NB4 (cell line): ENCODE measurements at regions not wholly inside any gene's neighbourhood (a gene's known extent, or its start where the extent isn't known, plus 50 kb on each side); places are given as distances from the start of the nearest gene placed in this dataset.

Experiments used
- TF ChIP-seq, protein P1 (sequence below): IDR thresholded peaks from one replicate; pipeline ENCODE4 v1.5.1; 2012; ENCODE audit warnings: low read depth, low read length
- TF ChIP-seq, protein P2 (sequence below): IDR thresholded peaks from 2 replicates; pipeline ENCODE4 v1.6.1; 2011; ENCODE audit warnings: low read depth, low read length

DNA sequence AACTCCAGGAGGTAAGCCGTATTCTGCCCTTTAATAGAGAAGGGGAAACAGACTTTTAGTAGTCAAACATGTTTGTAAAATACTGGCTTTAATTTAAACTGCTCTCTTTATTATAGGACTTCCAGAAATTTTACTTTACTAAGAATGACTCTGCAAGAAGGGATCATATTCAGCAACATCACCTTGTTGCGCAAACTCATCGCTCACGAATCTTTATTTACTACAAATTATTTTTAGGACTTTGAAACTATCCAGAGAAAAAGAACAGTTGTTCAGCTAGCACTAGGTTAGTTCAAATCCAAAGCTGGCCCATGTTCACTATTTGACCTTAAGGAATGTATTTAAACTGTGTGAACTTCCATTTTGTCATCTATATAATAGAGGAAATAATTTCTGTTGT is 498.3 kb upstream of the TENM4 start:
- TF ChIP-seq, protein P1, sequence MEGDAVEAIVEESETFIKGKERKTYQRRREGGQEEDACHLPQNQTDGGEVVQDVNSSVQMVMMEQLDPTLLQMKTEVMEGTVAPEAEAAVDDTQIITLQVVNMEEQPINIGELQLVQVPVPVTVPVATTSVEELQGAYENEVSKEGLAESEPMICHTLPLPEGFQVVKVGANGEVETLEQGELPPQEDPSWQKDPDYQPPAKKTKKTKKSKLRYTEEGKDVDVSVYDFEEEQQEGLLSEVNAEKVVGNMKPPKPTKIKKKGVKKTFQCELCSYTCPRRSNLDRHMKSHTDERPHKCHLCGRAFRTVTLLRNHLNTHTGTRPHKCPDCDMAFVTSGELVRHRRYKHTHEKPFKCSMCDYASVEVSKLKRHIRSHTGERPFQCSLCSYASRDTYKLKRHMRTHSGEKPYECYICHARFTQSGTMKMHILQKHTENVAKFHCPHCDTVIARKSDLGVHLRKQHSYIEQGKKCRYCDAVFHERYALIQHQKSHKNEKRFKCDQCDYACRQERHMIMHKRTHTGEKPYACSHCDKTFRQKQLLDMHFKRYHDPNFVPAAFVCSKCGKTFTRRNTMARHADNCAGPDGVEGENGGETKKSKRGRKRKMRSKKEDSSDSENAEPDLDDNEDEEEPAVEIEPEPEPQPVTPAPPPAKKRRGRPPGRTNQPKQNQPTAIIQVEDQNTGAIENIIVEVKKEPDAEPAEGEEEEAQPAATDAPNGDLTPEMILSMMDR = no peak
- TF ChIP-seq, protein P2, sequence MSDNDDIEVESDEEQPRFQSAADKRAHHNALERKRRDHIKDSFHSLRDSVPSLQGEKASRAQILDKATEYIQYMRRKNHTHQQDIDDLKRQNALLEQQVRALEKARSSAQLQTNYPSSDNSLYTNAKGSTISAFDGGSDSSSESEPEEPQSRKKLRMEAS = no peak
